Lower leg skin (tissue), 4 donors: ENCODE measurements at regions not wholly inside any gene's neighbourhood (a gene's known extent, or its start where the extent isn't known, plus 50 kb on each side); places are given as distances from the start of the nearest gene placed in this dataset.

Experiments
- DNase-seq, 2 donors: peaks; one replicate each; pipeline ENCODE4 v3.0.0-alpha.2; 2019; ENCODE audit warnings: low spot score in 2 of 2
- H3K4me3 ChIP-seq: fragments of 200-600 bp; sonication (generic); 2 replicates; pipeline ENCODE4 v1.5.1; 2017; ENCODE audit warnings: mild to moderate bottlenecking, low read depth; ENCODE audit not compliant: poor library complexity, severe bottlenecking
- CTCF ChIP-seq, 3 donors: fragments of 450-650 bp; IDR thresholded peaks; one replicate each; pipeline ENCODE4 v1.5.1; 2016; ENCODE audit warnings: antibody characterized with exemption in 3 of 3, mild to moderate bottlenecking in 3 of 3, moderate library complexity in 2 of 3
- POLR2A ChIP-seq, 2 donors: fragments of 450-650 bp; IDR thresholded peaks; one replicate each; pipeline ENCODE4 v1.6.1; 2016 to 2017; ENCODE audit warnings: antibody characterized with exemption in 2 of 2, mild to moderate bottlenecking in 1 of 2, moderate library complexity in 1 of 2
- WGBS, 2 donors: methylation state at CpG; one replicate each; pipeline ENCODE4 v1.1.5; 2018; 5-methylcytosine and 5-hydroxymethylcytosine counted together
- intact Hi-C: fragments of 100-400 bp; cut with DNase I; formaldehyde crosslinking; loops from one replicate; pipeline ENCODE4 v1.15.0; 2023; ENCODE audit warnings: low total_unique reads

GRCh38 chr4:45527160-45527559 lies 596.7 kb downstream of the GABRG1 start:
- intact Hi-C loops: no loop called here
- DNase-seq: no peak
- TF ChIP-seq POLR2A (IDR thresholded peaks at IDR 0.05) (no peak), CTCF (IDR thresholded peaks at IDR 0.05) (no peak)
- WGBS, 2 donors: 92 to 93% methylated on average over 3 of the region's 3 CpGs
- H3K4me3 ChIP-seq: no peak overlapping the region

- H3K4me3 ChIP-seq: no peak overlapping the region
- TF ChIP-seq CTCF (IDR thresholded peaks at IDR 0.05): no peak
- TF ChIP-seq POLR2A (IDR thresholded peaks at IDR 0.05): no peak
- DNase-seq: no peak
- intact Hi-C loops: no loop called here
- 91 to 95% methylated on average over 6 of the region's 6 CpGs for WGBS, 2 donors
Observed at GRCh38 chr4:45518832-45519231, 605.0 kb downstream of the GABRG1 start.

- no peak for TF ChIP-seq CTCF (IDR thresholded peaks at IDR 0.05)
- TF ChIP-seq POLR2A (IDR thresholded peaks at IDR 0.05): no peak
- WGBS, 2 donors: 45 to 49% methylated on average over 2 of the region's 2 CpGs
- DNase-seq: no peak
- no peak overlapping the region for H3K4me3 ChIP-seq
- intact Hi-C loops: no loop called here
Observed at GRCh38 chr4:45502471-45502870, 621.4 kb downstream of the GABRG1 start.

GRCh38 chr4:45484740-45485139 lies 639.1 kb downstream of the GABRG1 start:
- intact Hi-C loops: no loop called here
- no peak for DNase-seq
- WGBS, 2 donors: 17 to 24% methylated on average over 1 of the region's 1 CpG
- no peak for TF ChIP-seq CTCF (IDR thresholded peaks at IDR 0.05)
- no peak for TF ChIP-seq POLR2A (IDR thresholded peaks at IDR 0.05)
- H3K4me3 ChIP-seq: no peak overlapping the region

GRCh38 chr4:45482346-45482745 lies 641.5 kb downstream of the GABRG1 start:
- intact Hi-C loops: no loop called here
- WGBS, 2 donors: 92 to 94% methylated on average over 7 of the region's 7 CpGs

More at GRCh38 chr4:45482346-45482745, 641.5 kb downstream of the GABRG1 start:
- no peak for DNase-seq
- TF ChIP-seq CTCF (IDR thresholded peaks at IDR 0.05): no peak
- TF ChIP-seq POLR2A (IDR thresholded peaks at IDR 0.05): no peak
- H3K4me3 ChIP-seq: no peak overlapping the region
